NCI-H146 (cell line): ENCODE measurements at regions not wholly inside any gene's neighbourhood (a gene's known extent, or its start where the extent isn't known, plus 50 kb on each side); places are given as distances from the start of the nearest gene placed in this dataset.

Source experiments
- DNase-seq: peaks from one replicate; lab custom pipeline; 2025; lab: John Stamatoyannopoulos, UW

GRCh38 chr5:105696440-105696839, 1974.3 kb downstream of the EFNA5 start:
- no peak for DNase-seq

GRCh38 chr5:105695941-105696340, 1974.8 kb downstream of the EFNA5 start:
- no peak for DNase-seq

- no peak for DNase-seq
Observed at GRCh38 chr5:105689596-105689995, 1981.1 kb downstream of the EFNA5 start.

GRCh38 chr5:105688227-105688792, 1982.4 kb downstream of the EFNA5 start:
- DNase-seq, result no peak

GRCh38 chr5:105687493-105687892, 1983.2 kb downstream of the EFNA5 start:
- no peak for DNase-seq

- no peak for DNase-seq
Observed at GRCh38 chr5:105685884-105686283, 1984.9 kb downstream of the EFNA5 start.

GRCh38 chr5:105684799-105685198, 1985.9 kb downstream of the EFNA5 start:
- DNase-seq, result no peak

GRCh38 chr5:105680858-105681475, 1989.8 kb downstream of the EFNA5 start:
- no peak for DNase-seq

- no peak for DNase-seq
Observed at GRCh38 chr5:105677291-105677690, 1993.4 kb downstream of the EFNA5 start.

GRCh38 chr5:105670596-105670995, 2000.1 kb downstream of the EFNA5 start:
- DNase-seq, result no peak

GRCh38 chr5:105663671-105664070, 2007.1 kb downstream of the EFNA5 start:
- DNase-seq, result no peak

GRCh38 chr5:105659396-105659795, 2011.3 kb downstream of the EFNA5 start:
- DNase-seq, result no peak

GRCh38 chr5:105640328-105640727, 2030.4 kb downstream of the EFNA5 start:
- no peak for DNase-seq

- DNase-seq, result no peak
Observed at GRCh38 chr5:105639511-105639910, 2031.2 kb downstream of the EFNA5 start.

- DNase-seq, result no peak
Observed at GRCh38 chr5:105639068-105639467, 2031.7 kb downstream of the EFNA5 start.

GRCh38 chr5:105638437-105638836, 2032.3 kb downstream of the EFNA5 start:
- DNase-seq, result no peak

GRCh38 chr5:105632043-105632442, 2038.7 kb downstream of the EFNA5 start:
- DNase-seq, result no peak

GRCh38 chr5:105630803-105631202, 2039.9 kb downstream of the EFNA5 start:
- DNase-seq, result no peak

- DNase-seq, result peak; percentile 91
Observed at GRCh38 chr5:105619725-105620124, 2051.0 kb downstream of the EFNA5 start.

GRCh38 chr5:105617436-105618215, 2053.1 kb downstream of the EFNA5 start:
- DNase-seq, result peak; percentile 10

GRCh38 chr5:105616599-105616998, 2054.0 kb upstream of the NUDT12 start:
- DNase-seq, result peak; percentile 1

GRCh38 chr5:105602406-105602805, 2039.8 kb upstream of the NUDT12 start:
- peak; percentile 69 for DNase-seq

- DNase-seq, result no peak
Observed at GRCh38 chr5:105593011-105593760, 2030.6 kb upstream of the NUDT12 start.
